ENCODE measurements at regions not wholly inside any gene's neighbourhood (a gene's known extent, or its start where the extent isn't known, plus 50 kb on each side); places are given as distances from the start of the nearest gene placed in this dataset.

DNA sequence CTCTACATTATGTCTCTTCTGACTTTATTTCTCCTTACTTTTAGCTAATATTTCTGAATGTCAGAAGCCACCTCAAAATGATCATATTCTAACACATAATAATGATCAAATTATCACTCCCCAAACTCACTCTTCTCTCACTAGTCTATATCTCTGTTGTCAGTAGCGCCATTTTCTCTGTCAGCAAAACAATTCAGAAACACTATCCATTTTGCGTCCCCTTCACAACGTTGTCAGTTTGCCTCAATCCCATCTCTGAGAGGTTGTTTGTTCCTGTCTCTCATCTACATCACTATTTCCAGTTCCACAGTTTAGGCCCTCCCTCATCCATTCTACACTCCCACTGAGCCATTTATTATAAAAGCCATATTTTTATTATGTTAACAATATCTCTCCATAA is 1376.3 kb upstream of the ACVR2A start:
- 85 to 88% methylated on average over 3 of the region's 3 CpGs for WGBS, 2 donors
- Histone ChIP-seq H3K36me3 (ENCODE audit: low read depth, missing control alignments) (no peaks in the 10 kb centered on the region), H3K4me1 (no peaks in the 10 kb centered on the region), H3K27ac (no peak overlapping the region), H3K9me3 (no peaks in the 10 kb centered on the region), H3K27me3 (no peaks in the 10 kb centered on the region), H3K4me3 (no peak overlapping the region)
- no peak for TF ChIP-seq POLR2A (IDR thresholded peaks at IDR 0.05)
- TF ChIP-seq, protein P1, sequence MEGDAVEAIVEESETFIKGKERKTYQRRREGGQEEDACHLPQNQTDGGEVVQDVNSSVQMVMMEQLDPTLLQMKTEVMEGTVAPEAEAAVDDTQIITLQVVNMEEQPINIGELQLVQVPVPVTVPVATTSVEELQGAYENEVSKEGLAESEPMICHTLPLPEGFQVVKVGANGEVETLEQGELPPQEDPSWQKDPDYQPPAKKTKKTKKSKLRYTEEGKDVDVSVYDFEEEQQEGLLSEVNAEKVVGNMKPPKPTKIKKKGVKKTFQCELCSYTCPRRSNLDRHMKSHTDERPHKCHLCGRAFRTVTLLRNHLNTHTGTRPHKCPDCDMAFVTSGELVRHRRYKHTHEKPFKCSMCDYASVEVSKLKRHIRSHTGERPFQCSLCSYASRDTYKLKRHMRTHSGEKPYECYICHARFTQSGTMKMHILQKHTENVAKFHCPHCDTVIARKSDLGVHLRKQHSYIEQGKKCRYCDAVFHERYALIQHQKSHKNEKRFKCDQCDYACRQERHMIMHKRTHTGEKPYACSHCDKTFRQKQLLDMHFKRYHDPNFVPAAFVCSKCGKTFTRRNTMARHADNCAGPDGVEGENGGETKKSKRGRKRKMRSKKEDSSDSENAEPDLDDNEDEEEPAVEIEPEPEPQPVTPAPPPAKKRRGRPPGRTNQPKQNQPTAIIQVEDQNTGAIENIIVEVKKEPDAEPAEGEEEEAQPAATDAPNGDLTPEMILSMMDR (IDR thresholded peaks at IDR 0.05): no peak
- intact Hi-C loops (cut with DNase I; ENCODE audit: low total_unique reads): no loop called here
- DNase-seq: no peak

DNA sequence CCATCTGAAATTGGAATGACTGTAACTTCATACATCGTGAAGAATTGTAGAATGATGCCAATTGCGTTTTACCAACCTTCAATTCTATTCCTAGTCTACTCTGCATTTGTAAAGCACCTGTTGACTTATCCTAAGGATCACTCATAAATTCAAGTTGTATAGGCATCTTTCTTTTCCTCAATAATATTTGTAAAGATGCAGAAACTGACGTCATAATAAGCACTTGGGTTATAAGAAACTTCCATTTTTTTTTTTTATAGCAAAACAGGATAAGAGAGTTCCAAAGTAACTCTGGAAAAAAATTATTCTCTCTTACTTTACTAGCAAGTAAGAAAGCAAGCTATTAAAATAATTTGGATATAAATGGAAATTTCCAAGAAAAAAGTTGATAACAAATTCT is 1377.4 kb upstream of the ACVR2A start:
- DNase-seq: no peak
- intact Hi-C loops (cut with DNase I; ENCODE audit: low total_unique reads): no loop called here
- Histone ChIP-seq H3K4me3 (no peak overlapping the region), H3K27ac (no peak overlapping the region), H3K36me3 (ENCODE audit: low read depth, missing control alignments) (no peaks in the 10 kb centered on the region), H3K4me1 (no peaks in the 10 kb centered on the region), H3K27me3 (no peaks in the 10 kb centered on the region), H3K9me3 (no peaks in the 10 kb centered on the region)
- 79 to 80% methylated on average over 3 of the region's 3 CpGs for WGBS, 2 donors
- TF ChIP-seq, protein P1 (IDR thresholded peaks at IDR 0.05): no peak
- TF ChIP-seq POLR2A (IDR thresholded peaks at IDR 0.05): no peak

DNA sequence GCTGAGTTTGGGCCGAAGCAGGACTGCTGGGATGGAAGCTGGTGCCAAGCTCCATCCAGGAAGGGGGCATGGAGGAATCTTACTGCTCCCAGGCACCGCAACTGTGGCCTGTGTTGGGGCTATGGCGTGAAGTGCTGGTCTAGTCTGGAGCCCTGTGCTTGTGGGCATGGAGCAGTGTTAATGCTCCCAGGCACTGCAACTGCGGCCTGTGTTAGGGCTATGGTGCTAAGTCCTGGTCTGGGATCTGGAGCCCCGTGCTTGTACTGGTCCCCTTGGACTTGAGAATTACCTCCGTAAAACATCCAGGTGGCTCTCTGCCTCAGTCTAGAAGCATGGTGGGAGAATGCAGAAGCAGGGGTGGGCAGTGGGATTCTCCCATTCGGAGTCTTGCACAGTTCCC is 1379.4 kb upstream of the ACVR2A start:
- intact Hi-C loops (cut with DNase I; ENCODE audit: low total_unique reads): no loop called here
- no peaks in the 10 kb centered on the region for H3K27me3 ChIP-seq
- no peak for DNase-seq
- no peak overlapping the region for H3K4me3 ChIP-seq
- H3K4me1 ChIP-seq: no peaks in the 10 kb centered on the region
- no peak overlapping the region for H3K27ac ChIP-seq
- no peaks in the 10 kb centered on the region for H3K9me3 ChIP-seq
- no peak for TF ChIP-seq POLR2A (IDR thresholded peaks at IDR 0.05)
- TF ChIP-seq, protein P1 (IDR thresholded peaks at IDR 0.05): no peak
- no peaks in the 10 kb centered on the region for H3K36me3 ChIP-seq (ENCODE audit: low read depth, missing control alignments)
- 98 to 100% methylated on average over 2 to 7 of the region's 7 CpGs for WGBS, 2 donors

DNA sequence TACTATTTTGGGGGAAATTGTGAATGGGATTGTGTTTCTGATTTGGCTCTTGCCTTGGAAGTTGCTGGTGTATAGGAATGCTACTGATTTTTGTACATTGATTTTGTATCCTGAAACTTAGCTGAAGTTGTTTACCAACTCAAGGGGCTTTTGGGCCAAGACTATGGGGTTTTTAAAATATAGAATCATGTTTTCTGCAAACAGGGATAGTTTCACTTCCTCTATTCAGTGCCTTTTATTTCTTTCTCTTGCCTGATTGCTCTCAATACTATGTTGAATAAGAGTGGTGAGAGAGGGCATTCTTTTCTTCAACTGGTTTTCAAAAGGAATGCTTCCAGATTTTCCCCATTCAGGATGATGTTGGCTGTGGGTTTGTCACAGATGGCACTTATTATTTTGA is 1383.8 kb upstream of the ACVR2A start:
- Histone ChIP-seq H3K4me3 (no peak overlapping the region), H3K36me3 (ENCODE audit: low read depth, missing control alignments) (no peaks in the 10 kb centered on the region), H3K4me1 (no peaks in the 10 kb centered on the region), H3K27ac (no peak overlapping the region), H3K9me3 (no peaks in the 10 kb centered on the region), H3K27me3 (no peaks in the 10 kb centered on the region)
- intact Hi-C loops (cut with DNase I; ENCODE audit: low total_unique reads): no loop called here
- DNase-seq: no peak
- TF ChIP-seq POLR2A (IDR thresholded peaks at IDR 0.05): no peak
- TF ChIP-seq, protein P1 (IDR thresholded peaks at IDR 0.05): no peak

DNA sequence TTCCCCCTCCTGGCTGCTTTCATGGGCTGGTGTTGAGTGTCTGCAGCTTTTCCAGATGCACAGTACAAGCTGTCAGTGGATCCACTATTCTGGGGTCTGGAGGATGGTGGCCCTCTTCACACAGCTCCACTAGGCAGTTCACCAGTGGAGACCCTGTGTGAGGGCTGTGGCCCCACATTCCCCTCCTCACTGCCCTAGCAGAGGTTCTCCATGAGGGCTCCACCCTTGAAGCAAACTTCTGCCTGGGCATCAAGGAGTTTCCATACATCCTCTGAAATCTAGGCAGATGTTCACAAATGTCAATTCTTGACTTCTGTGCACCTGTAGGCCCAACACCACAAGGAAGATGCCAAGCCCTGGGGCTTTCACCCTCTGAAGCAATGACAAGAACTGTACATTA is 1386.2 kb upstream of the ACVR2A start:
- Histone ChIP-seq H3K36me3 (ENCODE audit: low read depth, missing control alignments) (no peaks in the 10 kb centered on the region), H3K27ac (no peak overlapping the region), H3K4me3 (no peak overlapping the region), H3K9me3 (no peaks in the 10 kb centered on the region), H3K27me3 (no peaks in the 10 kb centered on the region), H3K4me1 (no peaks in the 10 kb centered on the region)
- no peak for DNase-seq
- intact Hi-C loops (cut with DNase I; ENCODE audit: low total_unique reads): no loop called here
- no peak for TF ChIP-seq POLR2A (IDR thresholded peaks at IDR 0.05)
- TF ChIP-seq, protein P1 (IDR thresholded peaks at IDR 0.05): no peak

Data from testis (tissue), 2 donors.